ENCODE measurements at regions not wholly inside any gene's neighbourhood (a gene's known extent, or its start where the extent isn't known, plus 50 kb on each side); places are given as distances from the start of the nearest gene placed in this dataset.
"Not testable (repeated sequence)": the region's sequence is repeated elsewhere in the genome, so short reads cannot be mapped to it uniquely, and the experiment has no call there.

- no peak for DNase-seq (ENCODE audit: low spot score)
Observed at GRCh38 chr12:91887957-91888356, 257.7 kb downstream of the BTG1 start.

- no peak for DNase-seq (ENCODE audit: low spot score)
Observed at GRCh38 chr12:91885851-91886731, 259.6 kb downstream of the BTG1 start.

GRCh38 chr12:91884230-91884629 lies 261.4 kb downstream of the BTG1 start:
- DNase-seq (ENCODE audit: low spot score): no peak

- DNase-seq (ENCODE audit: low spot score): no peak
Observed at GRCh38 chr12:91883811-91884210, 261.8 kb downstream of the BTG1 start.

- no peak for DNase-seq (ENCODE audit: low spot score)
Observed at GRCh38 chr12:91882910-91883309, 262.7 kb downstream of the BTG1 start.

- DNase-seq (ENCODE audit: low spot score): no peak
Observed at GRCh38 chr12:91880528-91880927, 265.1 kb downstream of the BTG1 start.

- DNase-seq (ENCODE audit: low spot score): no peak
Observed at GRCh38 chr12:91877456-91878235, 268.0 kb downstream of the BTG1 start.

- no peak for DNase-seq (ENCODE audit: low spot score)
Observed at GRCh38 chr12:91877022-91877421, 268.6 kb downstream of the BTG1 start.

- DNase-seq (ENCODE audit: low spot score): not testable (repeated sequence)
Observed at GRCh38 chr12:91875671-91876070, 270.0 kb downstream of the BTG1 start.

GRCh38 chr12:91874086-91874865 lies 271.4 kb downstream of the BTG1 start:
- DNase-seq (ENCODE audit: low spot score): no peak

GRCh38 chr12:91871751-91872150 lies 273.9 kb downstream of the BTG1 start:
- no peak for DNase-seq (ENCODE audit: low spot score)

GRCh38 chr12:91870872-91871707 lies 274.6 kb downstream of the BTG1 start:
- no peak for DNase-seq (ENCODE audit: low spot score)

- no peak for DNase-seq (ENCODE audit: low spot score)
Observed at GRCh38 chr12:91868054-91868453, 277.6 kb downstream of the BTG1 start.

- DNase-seq (ENCODE audit: low spot score): no peak
Observed at GRCh38 chr12:91866566-91866965, 279.1 kb downstream of the BTG1 start.

GRCh38 chr12:91863702-91864101 lies 281.9 kb downstream of the BTG1 start:
- DNase-seq (ENCODE audit: low spot score): no peak

GRCh38 chr12:91861554-91861953 lies 284.1 kb downstream of the BTG1 start:
- DNase-seq (ENCODE audit: low spot score): no peak

- no peak for DNase-seq (ENCODE audit: low spot score)
Observed at GRCh38 chr12:91859347-91859746, 286.3 kb downstream of the BTG1 start.

- no peak for DNase-seq (ENCODE audit: low spot score)
Observed at GRCh38 chr12:91857813-91858542, 287.7 kb downstream of the BTG1 start.

GRCh38 chr12:91854725-91855124 lies 290.9 kb downstream of the BTG1 start:
- DNase-seq (ENCODE audit: low spot score): no peak

GRCh38 chr12:91853350-91854127 lies 292.1 kb downstream of the BTG1 start:
- DNase-seq (ENCODE audit: low spot score): no peak

Data from ecto neural progenitor cell (in vitro differentiated cells).